BJ (cell line): ENCODE measurements at regions not wholly inside any gene's neighbourhood (a gene's known extent, or its start where the extent isn't known, plus 50 kb on each side); places are given as distances from the start of the nearest gene placed in this dataset.

ENCODE experiments used
- CTCF ChIA-PET: fragments of 350-600 bp; formaldehyde crosslinking; extraction: SDS; loops from one replicate; lab custom pipeline; 2021; ENCODE audit warnings: antibody characterized with exemption, inconsistent platforms; lab: Yijun Ruan, JAX
- POLR2A ChIA-PET: fragments of 300-600 bp; sonication (Branson Sonifier 250); formaldehyde crosslinking; extraction: SDS; loops from one replicate; lab custom pipeline; 2021; ENCODE audit warnings: antibody characterized with exemption; lab: Charles Lee
- DNase-seq: peaks from one replicate; pipeline ENCODE4 v3.0.0-alpha.2; 2011; ENCODE audit warnings: low read depth
- H3K27me3 ChIP-seq: 2 replicates; pipeline ENCODE4 v1.6.0; 2011; ENCODE audit warnings: low read length; ENCODE audit not compliant: control insufficient read depth, insufficient read depth
- H3K36me3 ChIP-seq: 2 replicates; pipeline ENCODE4 v1.5.1; 2011; ENCODE audit warnings: low read length; ENCODE audit not compliant: control insufficient read depth, insufficient read depth
- H3K4me3 ChIP-seq: 2 replicates; pipeline ENCODE4 v1.5.1; 2011; ENCODE audit warnings: low read depth, mild to moderate bottlenecking, control low read depth, low read length
- CTCF ChIP-seq: IDR thresholded peaks from 2 replicates; pipeline ENCODE4 v1.5.1; 2011; ENCODE audit warnings: low read depth, mild to moderate bottlenecking, control low read depth, inconsistent platforms, low read length, moderate library complexity; ENCODE audit not compliant: insufficient read depth

DNA sequence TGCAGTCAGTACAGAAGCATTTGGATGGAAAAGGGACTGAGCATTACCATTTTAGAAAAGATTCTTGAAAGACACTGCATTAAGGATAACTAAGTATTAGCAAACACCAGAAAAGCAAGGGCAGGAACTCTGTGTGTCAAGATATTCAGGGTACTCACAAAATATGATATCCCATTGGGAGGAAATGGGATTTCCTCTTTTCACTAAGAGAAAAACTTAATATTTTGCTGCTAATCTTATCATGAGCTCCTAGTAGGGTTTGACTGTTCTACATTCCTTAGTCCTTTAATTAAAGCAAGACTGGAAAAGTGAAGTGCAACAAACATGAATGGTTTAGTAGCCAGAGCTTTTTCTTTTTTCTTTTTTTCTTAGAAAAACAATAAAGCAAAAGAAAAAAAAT, 305.9 kb upstream of the ADGRL4 start:
- no peak for DNase-seq
- POLR2A ChIA-PET = no interaction called here
- Histone ChIP-seq H3K36me3 (no peaks in the 10 kb centered on the region), H3K27me3 (no peaks in the 10 kb centered on the region), H3K4me3 (no peak overlapping the region)
- no peak for TF ChIP-seq CTCF
- CTCF ChIA-PET = interaction anchor here (1.1 kb wide), 1 partner anchor 11 kb away, joined by 5 read pairs; no protein-coding TSS in a partner anchor

GRCh38 chr1:79310609-79311008, 304.1 kb upstream of the ADGRL4 start:
- CTCF ChIA-PET = no interaction called here
- TF ChIP-seq CTCF = no peak
- POLR2A ChIA-PET = no interaction called here

GRCh38 chr1:79304131-79304530, 297.6 kb upstream of the ADGRL4 start:
- ChIA-PET POLR2A (no interaction called here), CTCF (interaction anchor here (1.4 kb wide), 1 partner anchor 22 kb away, joined by 3 read pairs; no protein-coding TSS in a partner anchor)
- no peaks in the 10 kb centered on the region for H3K36me3 ChIP-seq
- H3K4me3 ChIP-seq = no peak overlapping the region
- peak; percentile 57 for DNase-seq
- no peaks in the 10 kb centered on the region for H3K27me3 ChIP-seq
- TF ChIP-seq CTCF = no peak

More at GRCh38 chr1:79310609-79311008, 304.1 kb upstream of the ADGRL4 start:
- Histone ChIP-seq H3K4me3 (no peak overlapping the region), H3K36me3 (no peaks in the 10 kb centered on the region), H3K27me3 (no peaks in the 10 kb centered on the region)
- no peak for DNase-seq

GRCh38 chr1:79303040-79303439, 296.5 kb upstream of the ADGRL4 start:
- H3K4me3 ChIP-seq = no peak overlapping the region
- no peaks in the 10 kb centered on the region for H3K36me3 ChIP-seq
- no peak for TF ChIP-seq CTCF
- POLR2A ChIA-PET = no interaction called here
- DNase-seq = no peak
- H3K27me3 ChIP-seq = no peaks in the 10 kb centered on the region
- CTCF ChIA-PET = no interaction called here

DNA sequence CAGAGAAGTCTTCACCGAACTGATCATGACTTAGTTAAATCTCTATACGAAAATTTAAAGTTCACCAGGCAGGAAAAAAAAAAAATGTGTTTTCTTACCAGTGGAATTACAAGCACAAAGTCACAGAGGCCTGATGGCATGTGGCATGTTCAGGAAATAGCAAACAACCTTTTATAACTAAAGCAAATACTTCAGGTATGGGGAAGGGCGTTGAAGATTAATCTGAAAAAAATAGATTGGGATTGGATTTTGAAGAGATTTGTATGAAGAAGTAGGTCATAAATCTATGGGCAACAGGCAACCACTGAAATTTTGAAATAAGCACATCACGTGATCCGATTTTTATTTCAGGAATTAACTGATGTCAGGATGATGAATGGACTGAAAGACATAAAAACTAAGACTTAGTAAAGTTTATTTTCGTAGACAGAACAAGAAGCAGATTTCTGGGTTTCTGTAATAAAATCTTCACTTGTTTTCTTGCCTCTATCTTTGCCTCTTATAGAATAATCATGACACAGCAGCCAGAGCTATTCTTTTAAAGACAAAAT, 295.9 kb upstream of the ADGRL4 start:
- no peak for DNase-seq
- ChIA-PET POLR2A (no interaction called here), CTCF (no interaction called here)
- H3K4me3 ChIP-seq = no peak overlapping the region
- no peaks in the 10 kb centered on the region for H3K27me3 ChIP-seq
- H3K36me3 ChIP-seq = no peaks in the 10 kb centered on the region
- TF ChIP-seq CTCF = no peak
